Coronary artery (tissue), 2 donors: ENCODE measurements at regions not wholly inside any gene's neighbourhood (a gene's known extent, or its start where the extent isn't known, plus 50 kb on each side); places are given as distances from the start of the nearest gene placed in this dataset.
A peak's percentile ranks its signal among the peaks of the same experiment; 100 is the strongest.

Source experiments
- DNase-seq: peaks from one replicate; pipeline ENCODE4 v3.0.0-alpha.2; 2017; ENCODE audit warnings: low spot score
- H3K27ac ChIP-seq, 2 donors: fragments of 200-600 bp; sonication (generic); one replicate each; pipeline ENCODE4 v1.5.1; 2016 to 2019
- H3K4me3 ChIP-seq: fragments of 200-600 bp; sonication (generic); 2 replicates; pipeline ENCODE4 v1.5.1; 2016; ENCODE audit warnings: mild to moderate bottlenecking, moderate library complexity
- CTCF ChIP-seq: fragments of 200-600 bp; sonication (generic); IDR thresholded peaks from one replicate; pipeline ENCODE4 v1.5.1; 2019; ENCODE audit warnings: antibody characterized with exemption

DNA sequence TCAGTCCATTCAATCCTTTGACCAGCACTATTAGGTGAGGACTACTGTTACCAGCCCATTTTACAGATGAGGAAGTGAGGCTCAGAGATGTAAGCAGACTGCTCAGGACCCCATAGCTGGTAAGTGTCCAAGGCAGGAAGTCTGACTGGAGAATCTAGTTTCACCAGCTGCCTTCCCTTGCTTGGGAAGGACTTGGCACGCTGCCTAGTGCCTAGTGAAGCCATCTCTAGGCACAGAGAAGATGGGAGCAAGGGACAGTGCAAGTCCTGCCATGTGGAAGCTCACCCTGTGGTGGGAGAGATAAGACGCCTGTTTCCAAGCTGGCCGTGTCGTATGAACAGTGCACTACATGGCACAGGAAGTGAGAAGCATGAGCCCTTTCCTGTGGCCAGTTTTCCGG, 111.8 kb upstream of the TMC3 start:
- H3K27ac ChIP-seq: no peak overlapping the region
- no peak for DNase-seq
- H3K4me3 ChIP-seq: no peak overlapping the region
- no peak for TF ChIP-seq CTCF

DNA sequence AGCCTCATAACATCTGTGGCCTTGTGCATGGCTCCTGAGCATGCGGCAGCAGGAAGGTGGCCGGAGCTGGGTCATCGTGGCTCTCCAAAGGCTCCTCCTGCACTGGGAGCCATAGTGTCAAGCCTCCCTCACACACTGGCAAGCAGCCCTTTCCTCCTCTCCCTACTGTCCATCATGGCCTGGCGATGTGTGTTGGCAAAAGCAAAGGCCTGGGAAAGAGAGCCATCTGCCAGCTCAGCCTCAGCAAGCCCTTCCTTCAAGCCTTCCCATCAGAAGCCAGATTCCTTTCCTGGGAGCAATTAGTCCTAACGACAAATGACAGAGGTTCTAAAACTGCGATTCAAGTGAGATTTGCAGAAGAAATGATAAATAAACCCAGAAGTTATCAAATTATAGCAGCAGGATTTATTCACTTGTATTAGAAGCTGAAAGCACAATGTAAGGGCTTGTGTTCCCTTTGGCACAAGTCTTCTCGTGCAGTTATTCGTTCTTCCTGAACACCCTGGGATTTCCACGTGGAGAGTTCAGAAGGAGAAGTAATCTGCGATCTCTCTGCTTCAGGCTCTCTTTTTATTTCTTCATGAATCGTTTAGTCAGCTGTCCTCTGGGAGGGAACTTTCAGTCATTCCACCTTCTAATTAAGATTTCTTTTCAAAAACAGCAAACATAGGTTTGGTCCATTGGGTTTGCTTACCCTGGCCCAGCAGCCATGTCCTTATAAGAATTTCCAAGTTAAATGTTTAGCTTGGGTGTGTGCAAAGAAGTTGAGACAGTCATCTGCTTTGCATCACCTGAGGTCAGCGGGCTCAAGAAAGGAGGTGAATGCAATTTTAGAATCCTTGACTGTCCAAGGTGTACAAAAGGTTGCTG, 110.3 kb upstream of the TMC3 start:
- TF ChIP-seq CTCF: no peak
- no peak for DNase-seq
- H3K27ac ChIP-seq: no peak overlapping the region
- no peak overlapping the region for H3K4me3 ChIP-seq

DNA sequence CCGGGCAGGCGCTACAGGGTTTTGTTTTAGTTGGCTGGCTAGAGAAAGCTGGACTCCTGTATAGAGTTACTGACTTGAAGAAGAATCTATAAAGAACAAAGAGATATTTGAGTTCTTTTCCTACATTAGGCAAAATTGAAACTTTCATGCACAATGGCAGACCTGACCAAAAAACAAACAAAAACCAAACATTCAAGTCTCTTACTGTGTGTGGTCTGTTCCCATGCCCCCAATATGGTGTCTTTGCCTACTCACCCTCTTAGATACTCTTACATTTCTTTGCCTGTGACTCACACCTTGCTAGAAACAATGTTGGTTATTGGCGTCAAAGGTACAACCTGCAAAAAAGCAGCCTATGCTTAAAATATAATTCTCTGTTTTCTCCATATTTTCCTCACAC, 109.5 kb upstream of the TMC3 start:
- no peak for TF ChIP-seq CTCF
- Histone ChIP-seq H3K4me3 (no peak overlapping the region), H3K27ac (no peak overlapping the region)
- DNase-seq: no peak

- no peak for DNase-seq
- Histone ChIP-seq H3K27ac (no peak overlapping the region), H3K4me3 (no peak overlapping the region)
- TF ChIP-seq CTCF: no peak
These were observed 107.3 kb upstream of the TMC3 start for GRCh38 chr15:81481346-81481745.

- no peak for DNase-seq
These were observed 106.6 kb upstream of the TMC3 start for GRCh38 chr15:81480645-81481053.

GRCh38 chr15:81478354-81478753, 104.3 kb upstream of the TMC3 start:
- no peak for DNase-seq
- H3K27ac ChIP-seq: no peak overlapping the region
- TF ChIP-seq CTCF: no peak
- H3K4me3 ChIP-seq: no peak overlapping the region

More at GRCh38 chr15:81480645-81481053, 106.6 kb upstream of the TMC3 start:
- TF ChIP-seq CTCF: peak; percentile 60
- Histone ChIP-seq H3K27ac (no peak overlapping the region), H3K4me3 (no peak overlapping the region)

GRCh38 chr15:81475926-81476325, 101.9 kb upstream of the TMC3 start:
- Histone ChIP-seq H3K4me3 (no peak overlapping the region), H3K27ac (no peak overlapping the region)
- DNase-seq: no peak
- no peak for TF ChIP-seq CTCF
